Stimulated activated CD4-positive, alpha-beta T cell treated with anti-CD3 and anti-CD28 coated beads, TNF-alpha, amount 100 ng/mL, for 24 hours (primary cell): ENCODE measurements at regions not wholly inside any gene's neighbourhood (a gene's known extent, or its start where the extent isn't known, plus 50 kb on each side); places are given as distances from the start of the nearest gene placed in this dataset.
"Not testable (repeated sequence)": the region's sequence is repeated elsewhere in the genome, so short reads cannot be mapped to it uniquely, and the experiment has no call there.

Experiments
- DNase-seq, 3 experiments: peaks; one replicate each; pipeline ENCODE4 v3.0.0-alpha.2; 2020; ENCODE audit warnings: low read depth in 3 of 3

DNA sequence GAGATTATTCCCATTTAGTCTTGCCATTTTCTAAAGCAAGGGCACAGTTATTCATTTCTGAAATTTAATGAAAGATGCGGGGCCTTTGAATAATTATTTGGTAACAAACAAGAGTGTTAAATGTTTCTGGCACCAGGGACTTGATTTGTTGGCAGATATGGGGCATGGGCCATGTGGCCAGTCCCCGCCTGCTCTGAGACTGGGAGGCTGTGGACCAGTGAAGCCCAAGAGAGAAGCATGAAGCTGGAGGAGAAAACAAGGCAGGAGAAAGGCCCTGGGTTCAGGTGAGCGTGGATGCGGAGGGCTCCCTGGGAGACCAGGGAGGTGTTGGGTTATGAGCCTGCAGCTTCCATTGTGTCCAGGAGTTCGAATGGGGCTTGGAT is 378.5 kb downstream of the TCERG1L start:
- no peak for DNase-seq

DNA sequence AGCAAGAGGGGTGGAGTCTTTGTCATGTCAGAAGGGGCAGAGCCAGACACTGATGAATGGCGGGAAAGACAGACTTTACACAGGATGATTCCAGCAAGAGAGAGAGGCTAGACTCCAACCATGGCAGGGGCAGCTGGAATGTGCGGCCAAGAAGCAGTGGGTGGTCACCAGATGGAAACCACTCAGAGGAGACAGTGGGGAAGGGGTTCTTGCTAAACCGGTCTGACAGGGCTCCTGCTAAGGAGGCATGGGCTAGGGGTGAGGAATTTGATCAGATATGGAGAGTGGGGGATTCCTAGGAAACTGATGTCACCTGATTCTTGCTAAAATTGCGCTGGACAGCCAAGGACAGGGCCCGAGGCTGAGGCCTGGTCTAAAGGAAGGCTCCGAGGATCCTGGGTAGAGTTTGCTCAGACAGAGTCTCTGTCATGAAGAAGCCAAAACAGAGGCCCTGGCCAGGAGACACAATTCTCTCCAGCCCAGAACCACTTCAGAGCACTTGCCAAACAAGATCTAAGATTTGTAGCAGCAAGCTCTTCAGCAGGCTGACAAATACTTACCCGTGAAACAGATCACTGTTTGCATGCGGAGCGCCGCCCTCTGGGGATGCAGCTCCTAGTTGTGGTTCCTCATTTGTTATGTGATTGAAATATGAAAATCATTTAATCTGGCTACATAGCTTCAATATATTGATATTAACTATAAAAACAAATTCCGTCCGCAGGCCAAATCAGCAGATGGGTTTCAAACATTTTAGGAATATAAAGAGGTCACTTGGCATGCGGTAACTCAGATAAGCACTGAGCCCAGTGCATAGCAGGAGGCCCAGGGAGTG is 377.0 kb downstream of the TCERG1L start:
- DNase-seq, result no peak

DNA sequence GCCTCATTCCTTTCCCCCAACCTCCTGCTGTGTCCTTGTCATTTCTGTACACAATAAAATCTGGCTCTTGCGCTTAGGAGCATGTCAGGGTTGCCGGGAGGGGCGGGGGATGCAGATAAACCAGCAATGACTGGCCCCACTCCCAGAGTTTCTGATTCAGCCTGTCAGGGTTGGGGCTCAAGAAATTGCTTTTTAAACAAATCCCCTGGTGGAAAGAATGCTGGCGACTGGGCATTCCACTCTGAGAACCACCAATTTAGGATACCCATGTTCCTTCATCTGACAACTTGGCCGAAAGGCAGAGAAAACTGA is 376.4 kb downstream of the TCERG1L start:
- DNase-seq, result no peak

DNA sequence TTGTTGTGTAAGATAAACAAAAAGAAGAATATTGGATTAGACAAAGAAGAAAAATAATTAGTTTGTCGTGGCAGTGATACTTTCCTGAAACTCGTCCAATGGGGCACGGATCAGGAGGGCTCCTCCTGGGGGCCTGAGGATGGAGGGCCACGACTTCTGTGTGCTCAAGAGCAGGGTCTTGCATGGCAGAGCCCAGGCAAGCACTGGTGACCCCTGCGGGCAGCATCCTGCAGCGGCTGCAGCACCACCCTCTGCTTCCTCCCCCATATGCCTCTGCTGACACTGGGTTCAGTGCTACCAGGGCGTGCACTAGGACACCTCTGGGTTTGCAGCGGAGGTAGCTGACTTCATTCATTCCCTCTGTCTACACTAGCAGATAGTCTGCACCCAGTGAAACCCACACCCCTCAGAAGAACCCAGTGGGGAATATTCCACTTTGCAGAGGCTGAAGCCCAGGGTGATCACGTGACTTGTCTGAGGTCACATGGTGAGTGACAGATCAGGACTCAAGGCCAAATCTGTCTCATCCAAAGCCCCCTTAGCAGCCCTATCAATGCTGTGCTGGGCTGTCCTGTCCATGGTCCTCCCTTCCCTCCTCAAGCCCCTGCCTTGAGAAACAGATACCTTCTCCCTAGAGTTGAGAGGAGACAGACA is 375.5 kb downstream of the TCERG1L start:
- no peak for DNase-seq

DNA sequence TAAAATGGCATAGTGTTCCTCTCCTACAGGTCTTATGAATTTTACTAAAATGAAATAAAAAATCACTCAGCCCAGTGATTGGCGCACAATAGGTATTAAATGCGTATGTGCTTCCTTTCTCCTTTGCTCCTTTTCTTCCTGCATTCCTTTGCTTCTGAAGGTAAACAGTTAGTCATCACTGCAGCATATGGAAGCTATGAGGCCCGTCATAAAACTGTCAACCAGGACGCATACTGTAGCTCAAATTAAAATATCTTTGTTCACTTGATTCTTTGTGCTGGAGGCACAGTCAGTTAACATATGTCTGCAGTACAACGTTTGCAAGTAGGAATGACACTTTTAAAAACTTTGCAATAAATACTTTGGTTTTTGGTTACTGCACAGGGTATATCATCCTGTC is 374.7 kb downstream of the TCERG1L start:
- no peak for DNase-seq

DNA sequence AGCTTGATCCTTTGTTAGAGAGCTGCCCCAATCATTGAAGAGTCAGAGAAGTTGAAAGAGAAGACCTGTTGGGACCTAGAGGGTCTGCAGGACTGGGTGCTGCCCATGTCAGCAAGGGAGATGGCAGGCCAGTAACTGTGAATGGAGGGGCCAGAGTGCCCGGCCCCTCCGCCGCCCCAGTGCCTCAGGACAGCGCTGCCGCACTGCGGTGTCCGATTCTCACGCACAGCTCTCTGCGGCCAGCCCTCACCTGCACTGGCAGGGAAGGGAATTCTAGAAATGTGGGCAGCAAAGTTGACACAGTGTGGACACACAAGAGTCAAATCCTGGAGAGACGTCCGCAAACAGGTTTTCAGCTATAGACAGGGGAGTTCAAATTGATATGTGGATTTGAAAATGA is 373.5 kb downstream of the TCERG1L start:
- no peak for DNase-seq

DNA sequence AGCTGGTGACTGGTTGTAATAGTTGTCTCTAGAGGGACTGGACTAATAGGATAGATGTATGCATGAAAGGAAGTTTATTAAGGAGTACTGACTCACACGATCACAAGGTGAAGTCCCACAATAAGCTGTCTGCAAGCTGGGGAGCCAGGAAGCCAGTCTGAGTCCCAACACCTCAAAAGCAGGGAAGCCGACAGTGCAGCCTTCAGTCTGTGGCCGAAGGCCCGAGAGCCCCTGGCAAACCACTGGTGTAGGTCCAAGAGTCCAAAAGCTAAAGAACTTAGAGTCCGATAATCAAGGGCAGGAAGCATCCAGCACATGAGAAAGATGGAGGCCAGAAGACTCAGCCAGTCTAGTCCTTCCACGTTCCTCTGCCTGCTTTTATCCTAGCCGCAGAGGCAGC is 372.6 kb downstream of the TCERG1L start:
- not testable (repeated sequence) for DNase-seq

DNA sequence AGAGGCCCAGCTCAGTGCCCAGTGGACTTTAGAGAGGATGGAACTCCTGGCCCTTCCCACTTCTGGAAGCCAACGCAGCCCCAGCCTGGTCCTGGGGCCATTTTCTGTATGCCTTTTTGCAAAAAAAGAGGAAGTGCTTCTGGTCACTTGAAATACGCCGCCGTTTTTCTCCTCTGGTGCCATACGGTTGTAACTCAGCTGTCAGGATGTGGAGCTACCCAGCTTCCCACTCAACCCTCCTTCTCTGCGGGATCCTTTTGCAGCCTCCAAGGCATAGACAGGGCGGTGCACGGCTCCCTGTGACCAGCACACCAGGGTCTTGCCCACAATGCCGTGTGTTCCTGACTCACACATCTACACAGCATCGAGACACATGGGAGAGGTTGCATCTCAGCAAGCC is 369.6 kb downstream of the TCERG1L start:
- DNase-seq, result no peak

DNA sequence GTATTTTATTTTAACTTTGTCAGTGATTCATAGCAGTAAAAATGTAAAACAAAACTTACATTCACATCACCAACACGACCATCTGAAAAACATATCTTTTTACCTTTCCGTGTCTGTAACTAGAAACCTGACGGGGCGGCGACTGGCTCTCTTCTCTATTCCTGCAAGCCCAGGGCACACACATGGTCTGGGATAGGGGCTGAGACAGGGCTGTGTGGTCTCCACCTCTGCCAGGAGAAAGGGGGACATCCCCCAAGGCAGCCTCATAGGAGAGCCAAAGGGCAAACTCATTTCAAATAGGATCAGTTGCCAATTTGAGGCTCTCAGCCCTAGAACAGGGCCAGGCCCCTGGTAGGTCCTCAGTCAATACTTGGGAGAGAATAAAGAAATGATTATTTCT is 359.4 kb downstream of the TCERG1L start:
- no peak for DNase-seq

DNA sequence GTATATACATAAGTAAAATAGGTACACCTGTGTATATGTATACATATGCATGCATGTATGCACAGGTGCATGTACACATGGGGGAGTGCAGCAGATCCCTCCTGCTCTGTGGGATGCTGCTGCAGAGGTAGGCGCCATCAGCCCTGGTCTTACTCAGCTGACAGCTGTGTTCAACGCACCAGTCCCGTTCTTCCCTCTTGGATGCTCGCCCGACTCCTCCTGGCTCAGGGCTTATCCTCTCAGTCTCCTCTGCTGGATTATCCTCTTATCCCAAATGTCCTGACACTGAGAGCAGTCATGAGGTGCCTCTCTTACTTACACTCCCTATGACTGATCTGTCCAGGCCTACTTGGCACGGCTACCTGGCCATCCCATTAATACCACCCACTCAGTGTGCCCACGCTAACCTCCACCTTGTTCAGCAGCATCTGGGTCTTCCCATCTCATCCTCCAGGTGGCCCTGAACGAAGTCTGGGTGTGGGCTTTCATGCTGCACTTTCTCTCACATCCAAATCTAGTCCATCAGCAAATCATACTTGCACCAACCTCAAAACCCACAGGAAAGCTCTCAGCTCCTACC is 357.1 kb downstream of the TCERG1L start:
- no peak for DNase-seq

DNA sequence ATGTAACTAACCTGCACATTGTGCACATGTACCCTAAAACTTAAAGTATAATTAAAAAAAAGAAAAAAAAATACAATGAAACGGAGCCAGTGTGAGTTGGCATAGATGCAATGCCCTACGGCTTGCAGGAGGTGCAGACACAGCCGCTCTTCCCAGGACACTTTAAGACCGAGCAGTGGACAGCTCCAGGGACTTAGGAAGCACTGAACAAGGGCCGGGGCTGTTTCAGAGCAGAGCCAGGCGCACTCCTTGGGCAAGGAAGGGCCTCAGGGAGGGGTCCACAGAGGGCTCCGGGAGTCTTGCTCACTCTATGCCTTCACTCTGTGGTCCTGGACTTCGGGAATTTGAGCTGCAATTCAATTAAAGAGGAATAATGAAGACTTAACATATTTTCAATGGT is 355.3 kb downstream of the TCERG1L start:
- DNase-seq, result no peak

DNA sequence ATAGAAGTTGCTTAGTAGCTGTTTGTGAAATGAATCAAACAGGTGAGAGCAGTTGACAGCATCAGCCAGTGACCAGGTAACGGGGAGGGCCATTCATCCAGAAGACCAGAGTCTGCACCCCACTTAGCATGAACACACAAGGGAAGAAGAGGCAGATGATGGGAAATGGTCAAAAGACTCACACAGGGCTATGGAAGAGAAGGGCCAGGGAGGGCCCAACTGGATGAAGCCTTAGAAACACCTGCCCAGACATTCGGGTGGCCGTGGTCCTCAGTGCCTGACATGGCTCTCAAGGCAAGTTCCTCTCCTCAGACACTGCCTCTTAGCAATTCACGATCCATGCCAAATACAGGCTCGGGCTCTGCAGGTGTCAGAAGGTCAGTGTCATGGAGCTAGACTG is 354.1 kb downstream of the TCERG1L start:
- DNase-seq, result no peak

DNA sequence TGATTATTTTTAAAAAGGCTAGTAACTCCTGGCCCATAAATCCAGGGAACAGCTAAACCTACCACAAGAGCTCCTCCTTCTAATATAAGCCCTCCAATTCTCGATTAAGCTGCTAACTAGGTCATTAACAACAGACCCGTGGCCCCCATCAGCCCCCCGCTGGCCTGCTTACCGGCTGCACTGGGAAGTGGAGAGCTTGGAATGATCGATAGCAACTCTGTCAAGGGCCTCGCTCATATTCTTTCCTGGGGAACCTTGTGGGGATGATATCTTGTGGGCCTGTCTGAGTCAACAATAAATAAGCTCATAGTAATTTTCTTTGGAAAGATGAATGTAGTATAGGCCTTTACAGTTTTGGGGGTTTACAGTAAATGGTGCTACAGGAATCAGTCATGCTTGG is 353.5 kb downstream of the TCERG1L start:
- no peak for DNase-seq

DNA sequence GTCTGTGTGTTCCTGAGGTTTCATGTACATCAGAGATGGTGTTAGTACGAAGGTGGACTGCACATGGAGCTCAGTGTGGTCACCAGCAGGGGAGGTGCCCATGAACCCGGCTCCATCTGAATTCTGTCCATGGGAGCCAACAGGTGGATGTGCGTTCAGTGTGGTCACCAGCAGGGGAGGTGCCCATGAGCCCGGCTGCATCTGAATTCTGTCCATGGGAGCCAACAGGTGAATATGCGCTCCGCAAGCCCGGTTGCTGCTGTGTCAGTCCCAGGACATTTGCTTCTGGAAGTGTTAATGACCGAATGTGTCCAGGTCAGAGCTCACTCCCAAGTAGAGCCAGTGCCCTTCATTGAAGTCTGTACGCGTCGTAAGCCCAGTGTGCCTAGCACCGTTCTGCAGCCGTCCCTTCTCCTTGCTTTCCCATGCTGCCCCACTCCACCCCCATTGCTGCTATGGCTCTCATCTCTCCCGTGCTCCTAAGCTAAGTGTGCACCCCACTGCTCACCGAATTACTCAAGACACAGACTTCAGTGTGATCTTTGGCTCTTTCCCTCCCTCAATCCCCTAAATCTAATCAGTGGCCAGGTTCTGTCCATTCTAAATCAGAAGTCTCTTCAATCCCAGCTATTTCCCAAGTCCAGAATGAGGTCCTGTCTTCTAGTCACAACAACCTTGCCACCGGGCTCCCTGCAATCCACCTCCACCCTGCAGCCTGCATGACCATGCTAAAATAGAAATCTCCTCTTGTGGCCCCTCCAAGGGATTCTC is 352.4 kb downstream of the TCERG1L start:
- no peak for DNase-seq

DNA sequence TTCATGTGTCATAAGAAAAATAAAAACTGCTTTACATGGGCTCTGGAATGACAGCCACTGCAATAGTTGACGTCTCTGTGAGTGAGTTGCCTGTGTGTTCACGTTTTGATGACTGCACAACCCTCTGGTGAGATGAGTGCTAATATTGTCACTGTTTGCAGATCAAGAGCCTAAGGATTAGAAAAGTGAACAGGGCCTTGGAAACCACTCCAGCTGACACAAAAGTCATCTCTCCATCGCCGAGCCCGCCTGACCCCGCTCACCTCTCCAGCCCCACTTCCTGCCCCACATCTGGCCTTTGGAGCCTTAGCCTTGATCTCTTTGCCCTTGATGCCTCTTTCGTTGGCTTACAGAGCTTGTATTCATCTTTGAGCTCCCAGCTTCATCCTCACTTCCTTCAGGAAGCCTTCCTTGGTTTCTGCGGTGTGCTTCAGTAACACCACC is 351.7 kb downstream of the TCERG1L start:
- DNase-seq, result no peak

DNA sequence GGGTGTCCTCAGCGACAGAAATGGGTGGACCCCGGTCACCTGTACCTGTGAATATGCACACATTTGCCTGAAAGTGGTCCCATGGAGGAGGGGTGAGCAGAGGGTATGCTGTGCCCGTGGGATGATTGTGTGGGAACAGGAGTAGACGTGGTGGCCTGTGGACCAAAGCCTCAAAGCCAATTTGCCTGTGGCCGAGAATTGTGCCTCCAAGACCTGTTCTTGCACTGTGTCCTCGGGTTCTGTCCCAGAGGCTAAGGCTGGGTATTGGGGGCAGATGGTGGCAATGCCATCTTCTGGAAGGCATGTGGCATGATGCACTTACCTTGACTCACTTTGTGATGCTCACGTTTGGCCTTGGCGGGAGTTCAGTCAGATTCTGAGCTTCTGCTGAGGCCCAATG is 351.0 kb downstream of the TCERG1L start:
- no peak for DNase-seq

DNA sequence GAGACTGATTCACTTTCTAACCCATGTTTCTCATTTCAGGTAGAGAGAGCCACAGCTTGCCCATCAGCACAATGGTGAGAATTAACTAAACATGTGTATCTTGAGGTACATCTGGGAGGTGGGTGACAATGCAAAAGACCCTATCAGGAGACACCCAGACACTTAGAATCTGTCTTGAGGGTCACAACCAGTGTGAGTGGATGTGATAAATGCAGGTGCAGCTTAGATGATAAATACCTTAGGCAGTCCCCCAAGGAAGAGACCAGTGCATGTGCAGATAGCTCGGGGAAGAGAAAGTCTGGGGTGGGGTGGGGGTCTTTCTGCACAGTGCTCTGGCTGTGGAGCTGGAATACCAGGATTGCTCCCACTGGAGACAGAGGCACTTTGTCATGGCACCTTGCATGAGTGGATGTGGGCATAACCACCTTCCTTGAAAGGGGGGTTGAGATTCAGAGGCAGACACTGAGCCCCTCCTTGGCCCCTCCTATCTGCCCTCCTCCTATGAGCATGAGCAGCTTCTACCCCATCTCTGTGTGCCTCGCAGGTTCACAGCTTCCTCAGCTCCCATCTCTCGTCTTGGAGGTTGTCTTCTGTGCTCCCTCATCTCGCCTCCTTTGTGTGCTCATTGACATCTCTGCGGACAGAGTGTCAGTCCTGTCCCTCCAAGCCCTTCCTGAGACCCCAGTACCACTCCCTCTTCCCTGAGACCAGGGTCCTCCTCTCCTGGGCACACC is 349.8 kb downstream of the TCERG1L start:
- DNase-seq, result no peak

DNA sequence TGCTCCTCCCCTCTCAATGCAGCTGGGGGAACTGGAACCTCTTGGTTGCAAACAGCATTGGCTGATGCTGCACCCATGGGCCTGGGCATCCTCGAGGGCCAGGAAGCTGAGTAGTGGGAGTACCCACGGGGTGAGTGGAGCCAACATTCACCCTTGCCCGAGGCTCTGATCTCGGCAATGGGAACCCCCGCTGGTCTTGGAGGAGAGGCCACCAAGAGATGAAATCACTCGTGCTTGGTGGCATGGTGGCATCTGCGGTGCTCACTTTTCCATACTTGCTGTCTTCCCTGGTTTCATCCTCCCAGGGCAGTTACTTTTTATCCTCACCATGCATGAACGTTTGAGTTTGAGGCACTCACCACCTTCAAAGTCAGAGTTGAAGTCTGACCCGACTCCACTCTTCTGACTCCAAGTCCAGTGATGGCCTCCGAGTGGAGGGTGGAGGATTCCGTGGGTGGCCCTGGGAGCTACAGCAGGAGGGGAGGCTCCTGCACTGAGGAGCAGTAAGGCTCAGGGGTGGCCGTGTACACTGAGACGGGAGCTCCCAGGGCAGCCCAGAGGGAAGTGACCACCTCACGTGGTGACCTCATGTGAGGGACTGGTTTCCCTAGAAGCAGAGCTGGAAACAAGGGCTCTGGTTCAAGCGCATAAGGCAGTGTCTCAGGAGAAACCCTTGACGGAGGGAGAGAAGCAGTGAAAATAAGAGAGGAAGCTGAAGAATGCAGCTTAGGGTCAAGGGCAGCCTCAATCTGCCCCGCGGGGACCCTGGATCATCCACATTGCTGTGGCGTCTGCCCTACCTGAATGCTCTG is 349.1 kb downstream of the TCERG1L start:
- DNase-seq, result no peak

DNA sequence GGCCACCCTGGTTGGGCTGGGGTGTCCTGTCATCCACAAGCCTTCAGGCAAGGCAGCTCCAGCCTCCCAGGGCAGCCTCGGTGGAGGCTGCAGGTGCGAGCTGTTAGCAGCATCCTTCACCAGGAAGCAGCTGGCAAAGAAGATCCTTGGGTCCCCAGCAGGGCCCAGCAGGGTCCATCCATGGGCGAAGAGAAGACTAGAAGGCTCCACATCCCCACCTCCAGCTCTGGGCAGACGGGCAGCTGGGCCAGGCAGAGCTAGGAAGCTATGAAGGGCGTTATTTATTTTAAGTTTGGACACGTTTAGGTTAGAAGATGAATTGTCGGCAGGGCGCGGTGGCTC is 348.5 kb downstream of the TCERG1L start:
- DNase-seq, result no peak

DNA sequence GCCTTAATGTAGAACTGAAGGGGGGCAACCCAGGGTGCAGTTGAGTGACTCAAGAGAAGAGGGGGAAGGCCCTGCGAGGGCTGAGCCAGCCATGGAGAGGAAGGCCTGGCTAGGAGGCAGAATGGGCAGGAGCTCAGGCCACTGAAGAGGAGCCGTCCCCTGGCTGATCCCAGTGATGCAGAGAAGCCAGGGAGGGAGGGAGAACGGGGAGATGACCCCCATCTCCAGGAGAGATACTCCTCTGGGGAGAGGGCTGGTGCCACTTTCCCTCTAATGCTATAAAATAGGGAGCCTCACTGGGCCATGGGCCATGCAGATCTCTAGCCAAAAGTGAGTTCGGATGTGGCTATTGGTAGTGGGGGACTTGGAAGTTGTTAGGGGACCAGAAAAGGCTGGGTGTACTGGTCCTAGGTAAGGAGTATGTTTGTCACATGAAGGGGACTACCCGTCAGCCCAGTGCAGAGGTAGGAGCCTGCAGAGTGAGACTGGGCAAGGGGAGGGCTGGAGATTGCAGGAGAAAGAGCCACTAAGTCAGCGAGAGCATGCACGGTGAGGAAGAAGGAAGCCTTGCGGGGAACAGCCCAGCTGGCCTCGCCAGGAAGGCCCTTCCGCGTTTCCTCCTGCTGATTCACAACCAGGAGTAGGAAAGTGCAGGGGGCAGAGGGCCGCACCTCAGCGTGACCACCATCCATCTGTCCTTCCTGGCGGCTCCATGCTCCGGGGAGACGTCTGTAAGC is 347.6 kb downstream of the TCERG1L start:
- no peak for DNase-seq
